Iris pigment epithelial cell (primary cell): ENCODE measurements at regions not wholly inside any gene's neighbourhood (a gene's known extent, or its start where the extent isn't known, plus 50 kb on each side); places are given as distances from the start of the nearest gene placed in this dataset.
"Not testable (repeated sequence)": the region's sequence is repeated elsewhere in the genome, so short reads cannot be mapped to it uniquely, and the experiment has no call there.

Source experiments
- DNase-seq: peaks from one replicate; pipeline ENCODE4 v3.0.0-alpha.2; 2011; ENCODE audit warnings: low read depth

DNA sequence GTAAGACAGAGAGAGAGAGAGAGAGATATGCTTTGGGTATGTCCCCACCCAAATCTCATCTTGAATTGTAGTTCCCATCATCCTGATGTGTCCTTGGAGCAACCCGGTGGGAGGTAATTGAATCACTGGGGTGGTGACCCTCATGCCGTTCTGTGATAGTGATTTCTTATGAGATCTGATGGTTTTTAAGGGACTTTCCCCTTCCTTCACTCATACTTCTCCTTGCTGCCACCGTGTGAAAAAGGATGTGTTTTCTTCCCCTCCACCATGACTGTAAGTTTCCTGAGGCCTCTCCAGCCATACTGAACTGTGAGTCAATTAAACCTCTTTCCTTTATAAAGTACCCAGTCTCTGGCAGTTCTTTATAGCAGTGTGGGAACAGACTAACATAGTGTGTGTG, 60.3 kb downstream of the EOMES start:
- no peak for DNase-seq

- peak; percentile 48 for DNase-seq
These were observed 62.7 kb downstream of the EOMES start for GRCh38 chr3:27659279-27660021.

DNA sequence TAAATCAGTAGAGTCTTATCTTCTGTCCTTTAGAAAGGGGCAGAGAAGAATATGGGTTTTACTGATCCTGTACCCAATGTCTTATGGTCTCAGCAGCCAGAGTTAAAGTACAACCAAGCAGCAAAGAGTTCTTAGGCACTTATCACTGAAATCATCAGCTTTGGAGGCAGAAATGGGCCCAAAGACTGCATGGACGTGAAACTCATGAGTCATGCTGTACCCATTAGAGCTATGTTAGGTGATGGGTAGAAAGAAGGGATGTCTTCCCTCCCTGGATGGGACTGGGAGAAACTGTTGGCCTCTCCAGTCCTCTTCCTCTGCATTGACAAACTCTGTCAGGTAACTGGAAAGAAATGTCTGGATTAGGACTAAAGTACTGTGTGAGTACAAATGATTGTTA, 63.4 kb downstream of the EOMES start:
- DNase-seq: no peak

GRCh38 chr3:27657871-27658270, 64.3 kb downstream of the EOMES start:
- DNase-seq: no peak

- no peak for DNase-seq
These were observed 64.7 kb downstream of the EOMES start for GRCh38 chr3:27657404-27657803.

DNA sequence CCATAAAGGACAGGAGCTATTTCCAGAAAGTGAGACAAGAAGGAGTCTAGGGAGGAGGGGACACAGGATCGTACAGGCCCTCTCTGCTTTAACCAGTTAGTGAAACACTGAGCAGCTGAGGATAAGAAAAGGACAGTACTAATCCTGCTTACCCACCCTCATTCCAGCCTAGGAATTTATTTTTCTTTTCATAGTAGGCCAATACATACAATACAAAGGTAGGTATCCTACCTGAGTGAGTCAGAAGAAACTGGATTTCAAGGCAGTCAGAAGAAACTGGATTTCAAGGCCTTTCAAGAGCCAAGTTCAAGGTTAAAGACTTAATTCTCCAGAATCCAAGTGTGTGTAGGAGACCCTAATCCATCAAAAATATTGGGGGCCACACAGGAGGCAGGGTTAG, 65.3 kb downstream of the EOMES start:
- no peak for DNase-seq

DNA sequence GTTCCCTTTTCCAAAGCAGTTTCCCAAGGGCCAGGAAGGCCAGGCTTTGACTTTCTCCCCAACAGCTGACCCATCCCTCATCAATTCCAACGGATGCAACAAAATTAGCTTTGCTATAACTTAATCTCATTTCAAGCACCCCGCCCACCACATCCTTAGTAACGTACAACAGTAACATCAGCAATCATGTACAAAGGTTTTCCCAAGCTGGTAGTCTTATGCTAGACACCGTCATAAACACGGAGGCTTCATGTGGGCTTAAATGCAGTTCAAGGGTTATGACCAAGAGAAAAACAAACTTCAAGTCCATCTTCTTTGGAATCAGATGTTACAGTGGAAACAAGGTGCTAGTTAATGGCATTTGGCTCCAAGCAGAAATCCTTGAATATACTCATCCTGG, 66.6 kb downstream of the EOMES start:
- no peak for DNase-seq

- no peak for DNase-seq
These were observed 68.1 kb downstream of the EOMES start for GRCh38 chr3:27653803-27654558.

GRCh38 chr3:27649277-27649676, 72.8 kb downstream of the EOMES start:
- no peak for DNase-seq

- no peak for DNase-seq
These were observed 75.2 kb downstream of the EOMES start for GRCh38 chr3:27646896-27647295.

GRCh38 chr3:27644941-27645340, 77.2 kb downstream of the EOMES start:
- DNase-seq: no peak

DNA sequence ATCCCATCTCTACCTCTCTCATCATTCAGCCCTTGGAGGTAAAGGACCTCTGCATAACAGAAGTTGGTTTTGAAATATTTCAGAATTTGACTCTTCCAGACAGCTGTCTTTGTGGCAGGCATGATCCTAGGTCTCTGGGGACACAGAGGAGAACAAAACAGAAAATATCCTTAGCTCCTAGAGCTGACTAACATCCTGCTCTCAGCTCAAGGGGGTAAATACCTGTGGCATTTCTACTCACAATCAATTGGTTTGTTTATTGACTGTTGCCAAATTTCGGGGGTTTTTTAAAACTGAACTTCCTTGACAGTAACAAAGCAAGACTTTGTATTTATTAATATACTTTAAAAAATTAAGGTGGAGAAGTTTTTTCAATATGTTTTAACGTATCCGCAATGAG, 78.8 kb downstream of the EOMES start:
- no peak for DNase-seq

- DNase-seq: no peak
These were observed 79.3 kb downstream of the EOMES start for GRCh38 chr3:27642796-27643195.

DNA sequence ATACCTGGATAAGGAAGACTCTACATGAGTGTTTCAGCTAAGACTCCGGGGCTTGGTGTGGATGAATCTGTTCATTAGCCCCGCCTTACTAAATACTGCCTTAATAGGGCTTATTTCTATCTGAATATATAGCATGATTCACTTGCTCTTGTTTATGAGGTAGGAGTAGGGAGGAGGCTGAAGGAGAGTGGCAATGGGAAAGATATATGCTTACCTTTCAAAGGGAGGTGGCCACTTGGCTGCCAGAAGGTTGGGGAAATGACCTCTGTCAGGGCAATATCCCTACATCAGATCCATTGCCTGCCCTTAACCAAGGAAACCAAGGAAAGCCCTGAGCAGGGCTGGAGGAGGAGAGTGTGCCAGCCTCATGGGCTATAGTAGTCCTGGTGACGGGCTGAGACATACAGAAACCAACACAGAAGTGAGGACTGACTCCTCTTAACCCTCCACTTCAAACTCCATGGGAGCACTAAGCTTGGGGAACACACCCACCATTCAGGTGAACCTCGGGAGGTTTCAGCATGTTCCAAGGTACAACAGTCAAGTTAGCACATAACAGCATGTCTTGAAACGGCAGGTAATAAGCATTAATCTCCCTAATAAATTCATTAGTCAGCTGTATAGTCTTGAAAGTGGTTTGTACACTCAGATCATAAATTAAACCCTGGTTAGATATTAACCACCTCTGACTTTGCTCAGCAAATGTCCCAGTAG, 80.1 kb downstream of the EOMES start:
- DNase-seq: no peak

DNA sequence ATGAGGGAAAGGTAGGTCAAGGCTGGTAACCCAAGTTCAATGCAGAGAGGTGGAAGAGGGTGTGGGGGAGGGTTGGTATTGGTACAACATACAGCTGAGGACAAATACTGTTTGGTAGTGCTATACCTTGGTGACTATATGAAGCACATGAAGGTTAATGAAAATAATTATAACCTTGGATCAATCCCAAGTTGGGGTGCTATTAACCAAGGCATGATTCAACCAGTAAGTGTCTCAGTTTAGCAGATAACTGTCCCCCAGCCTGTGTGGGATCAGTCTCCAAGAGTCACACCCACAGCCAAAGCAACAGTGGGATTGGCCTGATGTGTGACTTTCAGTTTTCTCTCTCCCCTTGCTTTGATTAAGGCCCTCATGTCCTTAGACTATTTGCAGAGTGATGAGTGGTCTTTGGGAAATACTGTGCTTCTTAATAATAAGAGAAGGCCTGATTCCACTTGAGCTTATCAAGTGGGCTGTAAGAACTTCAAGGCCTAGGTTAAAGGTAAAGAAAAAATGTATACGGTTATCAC, 80.8 kb downstream of the EOMES start:
- no peak for DNase-seq

- no peak for DNase-seq
These were observed 82.9 kb downstream of the EOMES start for GRCh38 chr3:27639271-27639670.

- DNase-seq: no peak
These were observed 83.5 kb downstream of the EOMES start for GRCh38 chr3:27638594-27638993.

DNA sequence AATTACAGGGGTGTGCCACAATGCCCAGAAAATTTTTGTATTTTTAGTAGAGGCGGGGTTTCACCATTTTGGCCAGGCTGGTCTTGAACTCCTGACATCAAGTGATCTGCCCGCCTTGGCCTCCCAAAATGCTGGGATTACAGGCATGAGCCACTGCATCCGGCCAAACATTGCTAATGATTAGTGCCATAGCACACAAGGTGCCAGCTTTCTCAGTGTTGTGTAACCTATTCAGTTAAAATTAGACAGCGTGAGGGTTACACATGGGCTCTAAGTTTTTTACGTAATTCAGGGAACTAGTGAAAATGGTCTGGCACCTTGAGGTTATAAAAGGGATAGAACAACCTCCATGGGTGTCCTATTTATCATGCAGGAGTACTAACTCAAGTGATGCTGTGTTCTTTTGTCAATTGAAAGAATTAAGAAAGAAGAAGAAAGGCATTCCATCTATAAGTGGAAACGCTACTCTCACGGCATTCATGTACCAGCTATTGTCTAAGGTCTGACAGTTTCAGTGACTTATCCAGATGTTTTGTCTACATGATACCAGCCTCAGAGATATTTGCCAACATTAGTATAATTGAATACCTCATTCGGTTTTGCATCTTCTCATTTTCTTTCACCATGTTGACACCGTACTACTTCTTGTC, 84.7 kb downstream of the EOMES start:
- DNase-seq: no peak

GRCh38 chr3:27635006-27635405, 87.1 kb downstream of the EOMES start:
- not testable (repeated sequence) for DNase-seq

GRCh38 chr3:27633224-27633545, 88.9 kb downstream of the EOMES start:
- DNase-seq: peak; percentile 56

DNA sequence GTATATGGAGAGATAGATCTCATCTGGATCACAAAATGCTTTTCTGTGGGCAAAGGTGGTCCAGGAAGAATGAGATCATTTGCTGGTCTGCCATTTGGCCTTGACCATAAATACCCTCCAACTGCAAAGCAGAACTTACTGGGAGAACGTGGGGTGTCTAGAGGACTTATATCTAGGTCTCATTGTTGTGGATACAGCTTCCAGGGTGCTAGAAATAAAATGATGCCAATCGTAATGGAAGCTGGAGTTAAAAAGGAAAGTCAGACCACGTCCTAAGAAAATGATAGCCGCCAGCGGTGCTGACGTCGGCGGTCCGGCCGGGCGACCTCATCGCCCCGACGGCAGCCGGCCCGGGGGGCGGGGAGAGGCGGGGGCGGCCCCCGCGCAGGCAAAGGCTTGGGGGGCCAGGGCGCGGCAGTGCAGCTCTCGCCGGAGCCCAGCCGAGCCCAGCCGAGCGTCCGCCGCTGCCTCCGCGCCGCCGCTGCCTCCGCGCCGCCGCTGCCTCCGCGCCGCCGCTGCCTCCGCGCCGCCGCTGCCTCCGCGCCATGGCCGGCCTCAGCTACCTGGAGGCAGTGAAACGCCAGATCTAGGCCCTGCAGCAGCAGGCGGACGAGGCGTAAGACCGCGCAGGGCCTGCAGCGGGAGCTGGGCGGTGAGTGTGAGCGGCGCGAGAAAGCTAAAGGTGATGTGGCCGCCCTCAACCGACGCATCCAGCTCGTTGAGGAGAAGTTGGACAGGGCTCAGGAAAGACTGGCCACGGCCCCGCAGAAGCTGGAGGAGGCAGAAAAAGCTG, 89.5 kb downstream of the EOMES start:
- peak; percentile 68 for DNase-seq

DNA sequence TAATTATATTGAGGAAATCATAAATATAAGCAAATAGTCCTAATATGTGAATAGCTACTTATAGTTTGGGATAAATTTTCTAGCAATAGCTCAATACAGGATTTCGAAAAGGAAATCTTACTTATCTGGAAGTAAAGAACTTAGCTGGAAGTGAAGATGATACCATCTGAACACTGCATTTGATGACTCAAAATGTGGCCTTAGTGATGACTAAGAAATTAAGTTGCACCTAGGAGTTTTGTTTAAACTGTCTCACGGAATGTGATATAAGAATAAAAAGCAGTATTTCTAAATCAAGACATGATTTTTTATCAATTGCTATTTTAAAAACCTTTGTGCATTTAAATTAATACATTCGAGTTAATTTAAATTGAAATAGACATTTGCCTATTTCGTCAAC, 91.2 kb downstream of the EOMES start:
- DNase-seq: peak; percentile 70
